GM21723 (cell line): ENCODE measurements at regions not wholly inside any gene's neighbourhood (a gene's known extent, or its start where the extent isn't known, plus 50 kb on each side); places are given as distances from the start of the nearest gene placed in this dataset.

Experiments
- ATAC-seq: cut with Tn5 transposase; IDR thresholded peaks from one replicate; pipeline ENCODE4 v1.9.1; 2021; ENCODE audit warnings: mild to moderate bottlenecking, moderate library complexity; ENCODE audit not compliant: unreplicated experiment

DNA sequence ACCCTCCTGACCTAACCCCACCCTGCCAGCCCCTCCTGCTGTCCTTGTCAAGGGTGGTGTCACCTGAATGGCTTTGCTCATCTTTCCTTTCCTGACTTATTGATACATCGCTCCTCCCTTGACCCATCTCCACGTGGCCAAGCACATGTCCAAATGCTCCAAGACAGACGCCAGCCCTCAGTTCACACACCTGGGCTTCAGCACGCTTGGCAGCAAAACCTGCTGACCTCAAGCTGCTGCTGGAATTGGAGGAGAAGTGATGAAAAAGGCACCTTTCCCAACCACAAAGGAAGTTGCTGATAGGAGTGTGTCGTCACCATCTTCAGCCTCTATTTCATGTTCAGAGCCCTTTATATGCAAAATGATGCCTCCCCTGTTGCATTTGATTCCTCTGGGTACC lies 141.3 kb downstream of the TLE3 start:
- ATAC-seq = no peak

DNA sequence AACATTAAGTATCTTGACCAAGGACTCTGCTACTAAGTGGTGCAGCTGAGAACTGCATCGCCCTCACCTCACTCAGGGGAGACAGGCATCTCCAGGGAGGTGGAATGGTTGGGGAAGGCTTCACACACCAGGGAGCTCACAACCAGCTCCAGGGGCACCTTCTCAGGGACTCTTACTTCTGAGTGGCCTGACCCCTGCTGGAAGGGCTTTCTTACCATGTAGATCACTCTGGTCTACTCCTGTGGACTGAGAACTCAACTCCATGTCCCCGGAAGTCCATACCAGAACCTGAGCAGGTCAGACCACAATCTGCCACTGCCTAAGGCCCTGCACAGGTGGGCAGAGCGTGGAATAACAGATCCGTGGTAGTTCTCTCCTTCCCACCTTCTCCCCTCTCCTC lies 140.5 kb downstream of the TLE3 start:
- ATAC-seq = no peak

DNA sequence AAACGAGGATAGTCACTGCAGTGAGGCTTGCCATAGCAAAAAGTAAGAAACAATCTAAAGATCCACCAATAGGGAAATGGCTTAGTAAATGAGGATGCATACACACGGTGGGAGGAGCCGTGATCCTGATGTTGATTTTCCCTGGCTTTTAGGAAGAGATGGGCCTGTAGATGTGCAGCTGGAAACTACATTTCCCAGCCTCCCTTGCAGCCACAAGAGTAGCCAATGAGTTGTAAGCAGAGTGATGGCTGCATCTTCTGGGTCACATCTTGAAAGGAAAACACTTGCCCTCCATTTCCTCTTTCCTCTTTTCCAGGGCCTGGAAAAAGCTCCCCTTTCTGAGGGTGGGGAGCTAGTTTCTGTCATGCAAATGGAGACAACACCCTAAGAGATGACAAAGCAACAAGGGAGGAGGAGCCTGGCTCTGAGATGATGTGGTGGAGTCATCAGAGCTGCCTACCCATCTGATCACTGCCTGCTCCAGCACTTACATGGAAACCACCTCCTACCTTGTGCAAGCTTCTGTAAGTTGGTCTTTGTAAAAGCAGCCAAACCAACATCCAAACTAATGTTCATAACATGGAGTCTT lies 139.1 kb downstream of the TLE3 start:
- ATAC-seq = no peak

DNA sequence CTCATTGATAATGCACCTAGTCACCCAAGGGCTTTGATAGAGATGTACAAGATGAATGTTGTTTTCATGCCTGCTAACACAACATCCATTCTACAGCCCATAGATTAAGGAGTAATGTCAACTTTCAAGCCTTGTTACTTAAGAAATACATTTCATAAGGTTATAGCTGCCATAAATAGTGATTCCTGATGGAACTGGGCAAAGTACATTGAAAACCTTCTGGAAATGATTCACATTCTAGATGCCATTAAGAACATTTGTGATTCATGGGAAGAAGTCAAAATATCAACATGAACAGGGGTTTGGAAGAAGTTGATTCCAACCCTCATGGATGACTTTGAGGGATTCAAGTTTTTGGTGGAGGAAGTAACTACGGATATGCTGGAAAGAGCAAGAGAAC lies 135.2 kb downstream of the TLE3 start:
- ATAC-seq = no peak

DNA sequence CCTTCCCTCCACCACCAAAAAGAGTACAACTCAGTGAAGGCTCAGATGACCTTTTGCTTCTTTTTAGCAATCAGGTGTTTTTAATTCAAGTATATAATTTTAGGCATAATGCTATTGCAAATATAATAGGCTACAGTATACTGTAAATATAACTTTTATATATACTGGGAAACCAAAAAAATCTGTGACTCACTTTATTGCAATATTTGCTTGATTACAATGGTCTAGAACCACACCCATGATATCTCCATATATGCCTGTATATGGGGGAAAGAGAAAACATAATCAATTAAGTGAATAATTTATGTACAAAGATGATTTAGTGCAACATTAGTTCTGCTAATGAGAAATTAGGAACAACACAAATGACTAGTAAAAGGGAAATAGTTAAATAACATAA lies 134.3 kb downstream of the TLE3 start:
- no peak for ATAC-seq

DNA sequence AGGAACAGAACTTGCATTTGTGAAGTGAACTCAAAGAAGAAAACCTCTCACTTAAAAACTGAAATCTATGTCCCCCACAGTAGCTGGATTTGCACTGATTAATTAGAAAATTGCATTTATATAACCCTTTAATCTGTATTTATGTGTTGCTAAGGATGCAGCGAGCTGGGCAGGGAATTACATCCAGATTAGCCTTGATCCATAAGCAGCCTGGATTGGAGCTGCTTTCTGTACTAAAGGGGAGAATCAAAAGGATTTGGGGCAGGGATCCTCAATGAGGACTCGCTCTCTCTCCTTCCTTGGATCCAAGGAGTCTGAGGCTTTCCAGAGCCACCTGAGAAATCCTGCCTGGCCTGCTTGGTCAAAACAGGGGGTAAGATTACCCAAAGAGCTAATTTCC lies 125.9 kb downstream of the TLE3 start:
- no peak for ATAC-seq

DNA sequence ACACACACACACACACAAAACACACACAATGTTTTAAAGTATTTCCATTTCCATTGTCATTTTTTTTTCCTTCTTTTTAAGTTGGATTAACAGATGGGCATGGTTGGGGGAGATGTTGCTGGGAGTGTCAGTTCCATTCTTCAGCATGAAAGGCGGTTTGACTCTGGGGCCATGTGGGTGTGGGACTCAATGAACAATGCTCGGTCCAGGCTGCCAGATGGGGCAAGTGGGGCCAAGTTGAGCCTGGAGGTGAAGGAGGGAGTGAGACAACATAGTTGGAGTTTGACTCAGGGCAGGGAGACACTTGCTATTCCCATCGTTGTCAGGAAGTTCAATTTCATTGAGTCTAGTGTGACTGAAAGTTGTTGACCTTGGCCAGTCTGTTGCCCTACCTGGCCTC lies 125.3 kb downstream of the TLE3 start:
- ATAC-seq = no peak

DNA sequence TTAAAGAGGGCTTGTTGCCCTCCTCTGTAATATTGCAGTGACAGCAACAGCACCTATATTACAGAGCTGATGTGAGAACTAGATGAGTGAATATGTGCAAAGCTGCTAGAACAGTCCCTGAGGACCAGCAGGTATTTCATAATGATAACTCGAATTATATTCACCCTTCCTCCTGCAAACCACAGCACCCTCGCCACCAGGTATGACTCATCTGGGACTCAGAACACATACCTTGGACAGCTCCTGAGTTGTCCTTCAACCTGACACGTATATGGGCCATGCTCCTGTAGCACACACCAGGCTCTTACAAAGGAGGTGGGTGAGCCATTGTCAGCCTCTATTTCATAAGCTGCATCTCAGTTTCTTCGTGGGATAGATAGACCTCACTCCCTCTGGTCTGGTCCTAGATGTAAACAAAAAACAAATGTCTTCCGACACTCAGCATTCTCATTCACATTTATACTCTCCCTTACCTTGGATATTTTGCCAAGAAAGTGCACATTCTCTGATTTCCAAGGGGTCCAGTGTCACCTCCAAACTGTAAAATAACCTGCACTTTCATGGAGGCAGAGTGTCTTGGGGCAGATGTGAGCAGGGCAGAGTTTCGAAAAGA lies 124.5 kb downstream of the TLE3 start:
- ATAC-seq = no peak

DNA sequence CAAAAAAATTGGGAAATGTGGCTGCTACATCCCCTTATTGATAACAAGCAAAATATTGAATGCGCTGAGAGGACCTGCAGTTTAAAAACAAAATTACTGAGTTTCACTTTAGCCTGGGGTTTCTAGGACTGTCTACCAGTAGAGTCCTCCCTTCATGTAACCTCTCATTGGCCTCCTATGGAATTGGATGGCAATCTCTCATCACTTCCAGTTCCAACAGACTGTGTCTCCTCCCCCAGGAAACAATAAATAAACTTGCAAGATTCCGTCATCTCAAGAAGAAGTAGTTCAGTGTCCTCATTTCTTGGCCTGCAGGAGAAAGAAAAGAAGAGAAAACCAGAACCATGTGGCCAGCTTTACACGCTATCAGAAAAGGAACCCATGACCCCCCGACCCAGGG lies 123.8 kb downstream of the TLE3 start:
- ATAC-seq = no peak

DNA sequence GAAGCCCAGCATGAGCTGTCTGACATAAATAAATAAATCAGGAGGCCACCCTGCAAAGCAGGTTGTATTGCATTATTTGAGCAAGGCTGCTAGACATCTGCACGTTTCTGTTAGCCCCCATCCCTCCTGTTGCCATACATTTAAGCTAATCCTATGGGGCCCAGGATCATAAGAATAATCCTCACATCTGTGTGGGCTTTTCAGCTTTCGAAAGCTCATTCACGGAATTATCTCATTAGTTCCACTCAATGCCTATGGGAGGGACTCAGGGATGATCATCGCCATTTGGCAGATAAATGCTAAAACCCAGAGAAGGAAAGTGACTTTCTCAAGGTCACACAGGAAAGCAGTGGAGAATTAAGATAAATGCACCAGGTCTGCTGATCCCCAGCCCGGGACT lies 123.4 kb downstream of the TLE3 start:
- ATAC-seq = no peak

DNA sequence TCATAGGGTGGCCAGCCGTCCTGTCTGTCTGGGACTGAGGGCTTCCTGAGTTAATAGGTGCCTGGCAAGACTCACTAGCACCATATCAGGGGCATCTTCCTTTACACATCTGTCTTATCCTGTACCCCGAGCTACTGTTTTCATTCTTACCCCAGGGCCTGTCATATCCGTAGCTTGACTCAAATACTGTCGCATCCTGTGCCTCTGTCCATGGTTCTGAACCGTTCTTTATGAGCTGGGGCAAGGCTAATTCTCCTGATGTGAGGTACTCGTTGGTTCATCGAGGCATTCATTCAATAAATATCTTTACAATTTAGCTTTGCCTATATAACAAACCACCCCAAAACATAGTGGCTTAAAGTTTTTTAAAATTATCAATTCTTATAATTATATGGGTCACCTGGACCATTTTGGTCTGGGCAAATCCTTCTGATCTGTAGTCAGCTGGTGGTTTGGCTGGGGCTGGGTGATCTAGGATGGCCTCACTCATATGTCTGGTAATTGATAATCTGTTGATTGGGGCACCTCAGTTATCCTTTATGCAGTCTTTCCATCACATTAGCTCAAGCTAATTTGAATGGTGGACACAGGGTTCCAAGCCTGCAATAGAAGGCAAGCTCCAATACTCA lies 121.2 kb downstream of the TLE3 start:
- ATAC-seq = no peak

DNA sequence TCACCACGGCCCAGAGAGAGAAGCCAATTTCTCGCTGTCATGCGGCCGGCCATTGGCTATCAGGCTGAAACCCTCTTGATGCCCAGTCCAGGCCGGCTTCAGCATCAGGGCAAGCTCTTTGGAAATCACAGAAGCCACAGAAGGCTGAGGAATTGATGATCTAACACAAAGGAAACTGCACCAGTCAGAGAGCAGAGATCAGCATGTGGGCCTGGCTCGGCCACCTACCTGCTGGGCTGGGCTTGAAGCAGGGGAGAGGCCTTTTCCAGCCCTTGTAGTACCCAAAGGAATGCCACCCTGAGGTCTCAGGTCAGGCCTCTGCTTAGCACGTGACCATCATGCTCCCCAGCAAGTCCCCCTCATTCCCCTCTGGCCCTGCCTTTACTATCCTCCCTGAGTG lies 119.1 kb downstream of the TLE3 start:
- no peak for ATAC-seq

DNA sequence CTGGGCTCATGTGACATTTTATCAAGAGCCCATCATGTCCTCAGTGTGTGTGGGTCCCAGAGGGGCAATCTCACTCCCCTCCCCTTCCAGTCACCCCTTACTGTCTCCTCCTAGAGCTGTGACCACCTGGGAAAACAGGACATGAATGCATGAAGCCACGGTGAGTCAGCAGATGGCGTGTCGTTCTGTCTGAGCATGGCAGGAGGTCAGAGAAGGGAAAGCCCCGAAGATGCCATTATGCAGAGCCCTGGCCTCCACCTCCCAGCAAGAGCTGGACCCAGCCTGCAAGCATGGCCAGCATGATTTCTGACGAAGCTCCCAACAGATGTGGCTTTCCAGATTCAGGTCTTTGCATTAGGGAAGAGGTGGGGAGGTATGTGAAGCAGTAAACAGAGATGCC lies 118.5 kb downstream of the TLE3 start:
- ATAC-seq = peak; percentile 50

DNA sequence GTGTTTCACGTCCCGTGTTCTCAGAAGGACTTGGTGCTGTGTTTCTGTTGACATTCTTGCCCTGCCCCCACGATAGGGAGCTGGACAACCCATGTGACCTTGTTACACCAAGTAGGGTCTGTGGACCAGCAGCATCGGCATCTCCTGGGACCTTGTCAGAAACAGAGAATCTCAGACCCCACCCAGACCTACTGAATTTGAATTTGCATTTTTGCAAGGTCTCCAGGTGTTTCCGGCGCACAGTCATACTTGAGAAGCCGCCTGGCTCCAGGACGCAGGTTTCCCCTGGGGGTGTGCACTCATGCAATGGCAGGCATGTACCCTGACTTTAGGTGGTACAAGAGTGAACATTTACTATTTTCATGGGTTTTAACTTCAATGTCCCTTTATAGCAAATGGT lies 117.9 kb downstream of the TLE3 start:
- ATAC-seq = peak; percentile 80

DNA sequence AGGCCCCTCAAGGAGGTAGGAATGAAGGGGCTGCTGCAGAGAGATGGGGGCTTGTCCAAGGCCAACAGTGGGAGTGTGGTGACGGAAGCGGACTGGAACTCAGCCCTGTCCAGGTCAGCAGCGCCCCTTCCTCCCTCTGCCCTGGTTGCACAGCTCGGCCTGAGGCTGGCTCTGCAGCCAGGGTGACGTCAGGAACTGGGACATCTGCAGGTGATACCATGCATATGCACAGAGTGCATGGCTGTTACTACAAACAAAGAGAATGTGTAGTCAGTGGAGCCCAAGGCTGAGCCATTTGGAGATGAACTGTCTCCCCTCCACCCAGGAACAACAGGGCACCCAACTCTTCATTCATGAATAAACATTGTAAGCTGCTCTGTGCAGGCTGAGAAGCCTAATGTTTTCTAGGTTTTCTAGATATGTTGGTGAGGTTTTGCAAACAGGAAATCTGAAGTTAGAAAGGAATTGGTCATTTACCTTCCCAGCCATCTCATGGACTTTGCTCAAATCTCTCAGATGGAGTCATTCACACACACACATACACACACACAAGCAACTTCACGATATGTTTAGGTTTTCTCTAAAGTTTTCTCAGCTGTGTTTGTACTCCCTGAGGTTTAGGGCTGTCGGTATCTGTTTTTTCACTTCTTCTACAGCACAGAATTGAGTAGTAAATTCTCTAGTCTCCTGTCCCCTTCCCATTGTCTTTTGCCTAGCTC lies 117.2 kb downstream of the TLE3 start:
- no peak for ATAC-seq

DNA sequence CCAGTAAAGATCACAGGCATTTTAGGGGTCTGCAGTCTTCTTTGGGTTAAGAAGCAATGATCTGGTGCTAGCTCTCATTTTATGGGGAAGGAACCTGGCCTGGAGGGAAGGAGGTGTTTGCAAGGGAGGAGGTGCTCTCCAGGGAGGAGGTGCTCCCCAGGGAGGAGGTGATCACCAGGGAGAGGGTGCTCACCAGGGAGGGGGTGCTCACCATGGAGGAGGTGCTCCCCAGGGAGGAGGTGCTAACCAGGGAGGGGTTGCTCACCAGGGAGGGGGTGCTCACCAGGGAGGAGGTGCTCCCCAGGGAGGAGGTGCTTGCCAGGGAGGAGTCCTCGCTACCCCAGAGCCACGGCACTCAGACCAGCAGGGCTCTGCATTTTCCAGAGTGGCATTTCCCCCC lies 115.7 kb downstream of the TLE3 start:
- no peak for ATAC-seq

DNA sequence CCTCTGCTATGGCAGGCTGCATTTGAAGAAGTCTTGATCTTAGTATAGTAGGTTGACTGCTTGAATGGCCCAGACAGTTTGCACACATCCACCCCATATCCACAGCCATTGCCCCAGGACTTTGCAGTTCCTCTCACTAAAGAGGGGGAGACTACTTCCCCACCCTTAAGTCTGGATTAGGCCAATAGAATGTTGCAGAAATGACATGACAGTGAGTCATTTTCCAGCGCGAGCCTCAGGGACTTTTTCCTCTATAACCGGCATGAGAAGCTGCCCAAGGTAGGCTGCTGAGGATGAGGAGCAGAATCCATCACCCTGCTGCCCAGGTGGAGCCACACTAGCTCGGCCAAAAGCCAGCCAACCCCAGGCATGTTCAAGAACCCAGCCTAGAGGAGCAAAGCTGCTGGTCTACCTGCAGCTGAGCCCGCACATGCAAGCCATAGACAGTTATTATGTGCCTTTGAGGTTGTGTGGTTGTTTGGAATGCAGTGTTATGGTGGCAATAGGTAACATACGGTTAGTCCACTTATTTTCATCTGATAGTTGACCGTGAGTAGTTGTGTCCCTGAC lies 113.9 kb downstream of the TLE3 start:
- ATAC-seq = no peak

DNA sequence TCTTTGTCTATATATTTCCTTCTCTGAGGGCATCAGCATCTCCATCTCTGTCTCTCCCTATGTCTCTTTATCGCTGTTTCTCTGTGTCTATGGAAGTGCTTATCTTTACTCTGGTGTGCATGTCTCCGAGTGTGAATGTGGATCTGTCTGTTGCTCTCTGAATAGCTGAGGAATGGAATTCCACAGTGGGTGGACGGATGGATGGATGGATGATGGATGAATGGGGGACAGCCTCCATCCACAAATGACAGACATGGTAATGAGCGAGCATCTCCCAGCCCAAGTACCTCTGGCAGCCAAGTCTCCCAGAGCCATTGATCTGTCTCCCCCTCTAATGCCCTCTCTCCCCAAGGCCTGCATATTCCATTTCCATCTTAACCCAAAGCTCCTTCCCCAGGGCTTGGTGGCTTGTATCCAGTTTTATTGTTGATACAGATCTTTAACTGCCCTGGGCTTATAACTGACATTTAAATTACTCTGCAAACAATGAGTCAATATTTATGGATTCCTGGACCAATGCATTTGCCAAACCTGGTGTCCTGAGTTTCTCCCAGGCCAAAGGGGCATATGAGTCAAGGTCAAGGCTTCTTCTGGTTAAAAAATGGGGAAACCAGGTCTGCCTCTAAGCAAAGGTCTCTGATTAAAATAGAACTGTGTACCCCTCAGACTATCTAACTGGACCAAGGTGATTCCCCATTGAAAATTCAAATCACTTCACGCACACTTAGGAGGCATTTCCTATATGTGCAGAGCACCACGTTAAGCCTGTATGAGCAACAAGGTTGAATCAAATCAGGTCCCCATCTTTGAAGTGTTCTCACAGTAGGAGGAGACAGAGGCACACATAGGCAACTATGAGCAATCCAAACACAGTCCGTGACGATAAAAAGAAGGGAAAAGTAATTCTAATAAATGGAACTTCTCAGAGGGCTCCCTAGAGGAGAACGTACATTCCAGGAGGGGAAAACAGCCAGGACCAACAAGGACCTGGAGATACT lies 109.9 kb downstream of the TLE3 start:
- no peak for ATAC-seq

DNA sequence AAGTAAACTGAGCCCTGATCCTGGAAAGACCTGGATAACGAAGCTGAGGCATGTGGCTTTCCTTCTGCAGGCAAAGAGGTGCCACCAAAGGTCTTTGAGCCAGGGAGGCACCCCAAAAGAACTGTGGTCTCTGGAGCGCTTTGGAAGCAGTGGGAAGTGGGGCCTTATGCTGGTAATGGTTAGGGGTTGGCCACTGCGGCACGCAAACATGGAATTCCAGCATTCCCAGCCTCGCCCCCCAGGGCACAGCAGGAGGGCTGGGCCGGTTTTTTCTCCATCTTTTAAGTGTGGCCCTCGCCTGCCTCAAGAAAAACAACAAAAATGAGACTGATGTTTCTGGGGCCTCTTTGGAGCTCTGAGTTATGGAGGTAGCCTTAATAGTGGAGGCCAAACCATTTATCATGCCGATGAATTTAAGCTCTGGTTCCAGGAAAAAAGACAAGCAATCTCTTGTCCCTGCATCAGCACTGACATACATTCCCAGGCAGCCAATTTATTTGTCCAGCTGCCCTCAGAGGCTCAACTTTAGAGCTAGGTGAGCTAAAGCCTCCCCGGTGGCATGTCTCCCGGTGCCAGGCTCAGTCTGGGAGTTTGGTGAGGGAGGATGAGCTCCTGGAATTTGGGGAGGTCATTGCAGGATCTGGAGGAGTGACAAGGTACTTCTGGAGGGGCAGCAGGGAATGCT lies 109.0 kb downstream of the TLE3 start:
- no peak for ATAC-seq
